Tibial artery (tissue), 4 donors: ENCODE measurements at regions not wholly inside any gene's neighbourhood (a gene's known extent, or its start where the extent isn't known, plus 50 kb on each side); places are given as distances from the start of the nearest gene placed in this dataset.

Experiments used
- DNase-seq, 2 donors: peaks; one replicate each; pipeline ENCODE4 v3.0.0-alpha.2; 2019
- H3K27ac ChIP-seq, 2 donors: fragments of 200-600 bp; sonication (generic) in 1 of 2; 1 replicate in 1 of 2; 2 replicates in 1 of 2; pipeline ENCODE4 v1.5.1; 2018 to 2019; ENCODE audit warnings: mild to moderate bottlenecking in 1 of 2
- H3K27me3 ChIP-seq, 2 donors: fragments of 200-600 bp; sonication (generic) in 1 of 2; one replicate each; pipeline versions ENCODE4 v1.5.1 to v1.6.0; 2016 to 2019
- H3K36me3 ChIP-seq, 3 donors: fragments of 200-600 bp; sonication (generic) in 2 of 3; one replicate each; pipeline ENCODE4 v1.5.1; 2016 to 2019; ENCODE audit warnings: mild to moderate bottlenecking in 2 of 3
- H3K4me1 ChIP-seq, 4 donors: fragments of 200-600 bp; sonication (generic) in 2 of 4; 1 replicate in 3 of 4; 2 replicates in 1 of 4; pipeline ENCODE4 v1.5.1; 2016 to 2019
- H3K4me3 ChIP-seq, 2 donors: fragments of 200-600 bp; sonication (generic) in 1 of 2; 1 replicate in 1 of 2; 2 replicates in 1 of 2; pipeline ENCODE4 v1.5.1; 2018 to 2019; ENCODE audit warnings: mild to moderate bottlenecking in 2 of 2
- H3K9me3 ChIP-seq, 3 donors: fragments of 200-600 bp; sonication (generic) in 1 of 3; one replicate each; pipeline ENCODE4 v1.5.1; 2016 to 2019
- CTCF ChIP-seq, 2 experiments: fragments of 200-600 bp in 1 of 2; fragments of 450-650 bp in 1 of 2; IDR thresholded peaks; one replicate each; pipeline ENCODE4 v1.5.1; 2017 to 2019; ENCODE audit warnings: antibody characterized with exemption in 2 of 2, mild to moderate bottlenecking in 1 of 2, moderate library complexity in 1 of 2
- intact Hi-C: fragments of 100-400 bp; cut with DNase I; formaldehyde crosslinking; loops from one replicate; pipeline ENCODE4 v1.15.0; 2023; ENCODE audit warnings: low total_unique reads

DNA sequence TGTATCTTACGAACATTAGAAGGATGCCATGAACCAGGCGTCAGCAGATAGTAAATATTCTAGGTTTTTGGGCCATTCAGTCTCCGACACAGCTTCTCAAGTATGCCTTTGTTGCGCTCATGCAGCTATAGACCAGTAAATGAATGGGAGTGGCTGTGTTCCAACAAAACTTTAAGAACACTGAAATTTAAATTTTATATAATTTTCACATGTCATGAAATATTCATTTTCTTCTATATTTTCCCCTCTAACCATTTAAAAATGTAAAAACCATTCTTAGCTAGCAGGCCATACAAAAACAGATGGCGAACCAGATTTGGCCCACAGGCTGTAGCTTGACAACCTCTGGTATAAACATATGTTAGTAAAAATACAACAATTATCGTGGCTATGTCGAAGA lies 151.8 kb upstream of the KIT start:
- no peak for DNase-seq

DNA sequence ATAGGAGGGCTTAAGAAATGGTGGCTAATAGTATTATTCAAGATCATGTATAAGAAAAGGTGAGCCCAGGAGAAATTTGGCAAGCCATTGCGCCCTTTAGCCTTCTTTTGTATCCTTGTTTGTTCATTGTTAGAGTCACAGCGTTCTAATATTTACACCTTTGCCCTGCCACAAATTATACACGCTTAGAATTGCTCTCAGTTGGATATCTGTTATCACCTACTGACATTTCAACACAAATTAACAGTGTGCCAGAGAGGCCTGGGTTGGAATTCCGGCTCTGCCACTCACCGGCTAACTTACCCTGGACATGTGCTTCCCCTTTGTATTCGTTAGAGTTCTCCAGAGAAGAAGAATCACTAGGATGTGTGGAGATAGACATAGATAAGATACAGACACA lies 148.7 kb upstream of the KIT start:
- no peak for TF ChIP-seq CTCF (IDR thresholded peaks at IDR 0.05)
- DNase-seq = no peak
- no peak overlapping the region for H3K4me3 ChIP-seq
- peaks cover 0 to 3% (median 0%) of the 10 kb centered on the region in 3 donors for H3K9me3 ChIP-seq
- H3K4me1 ChIP-seq = no peaks in the 10 kb centered on the region
- no peak overlapping the region for H3K27ac ChIP-seq
- intact Hi-C loops = no loop called here
- H3K36me3 ChIP-seq = no peaks in the 10 kb centered on the region
- no peaks in the 10 kb centered on the region for H3K27me3 ChIP-seq

More for the DNA sequence above, 151.8 kb upstream of the KIT start:
- H3K4me3 ChIP-seq = no peak overlapping the region
- no peak for TF ChIP-seq CTCF (IDR thresholded peaks at IDR 0.05)
- H3K9me3 ChIP-seq = peaks cover 0 to 3% (median 0%) of the 10 kb centered on the region in 3 donors
- no peak overlapping the region for H3K27ac ChIP-seq
- intact Hi-C loops = no loop called here
- H3K4me1 ChIP-seq = no peaks in the 10 kb centered on the region
- no peaks in the 10 kb centered on the region for H3K36me3 ChIP-seq
- no peaks in the 10 kb centered on the region for H3K27me3 ChIP-seq

- peak in 1 of 2 donors; percentile 31 for DNase-seq
Observed at GRCh38 chr4:54513204-54513603, 144.6 kb upstream of the KIT start.

GRCh38 chr4:54513741-54514140 lies 144.0 kb upstream of the KIT start:
- Histone ChIP-seq H3K4me1 (no peaks in the 10 kb centered on the region), H3K36me3 (no peaks in the 10 kb centered on the region), H3K27ac (no peak overlapping the region), H3K9me3 (no peaks in the 10 kb centered on the region), H3K4me3 (no peak overlapping the region), H3K27me3 (no peaks in the 10 kb centered on the region)
- no peak for DNase-seq
- intact Hi-C loops = no loop called here
- no peak for TF ChIP-seq CTCF (IDR thresholded peaks at IDR 0.05)

More at GRCh38 chr4:54513204-54513603, 144.6 kb upstream of the KIT start:
- no peak overlapping the region for H3K4me3 ChIP-seq
- intact Hi-C loops = no loop called here
- H3K27me3 ChIP-seq = no peaks in the 10 kb centered on the region
- no peak overlapping the region for H3K27ac ChIP-seq
- no peaks in the 10 kb centered on the region for H3K4me1 ChIP-seq
- H3K9me3 ChIP-seq = no peaks in the 10 kb centered on the region
- TF ChIP-seq CTCF (IDR thresholded peaks at IDR 0.05) = no peak
- no peaks in the 10 kb centered on the region for H3K36me3 ChIP-seq

DNA sequence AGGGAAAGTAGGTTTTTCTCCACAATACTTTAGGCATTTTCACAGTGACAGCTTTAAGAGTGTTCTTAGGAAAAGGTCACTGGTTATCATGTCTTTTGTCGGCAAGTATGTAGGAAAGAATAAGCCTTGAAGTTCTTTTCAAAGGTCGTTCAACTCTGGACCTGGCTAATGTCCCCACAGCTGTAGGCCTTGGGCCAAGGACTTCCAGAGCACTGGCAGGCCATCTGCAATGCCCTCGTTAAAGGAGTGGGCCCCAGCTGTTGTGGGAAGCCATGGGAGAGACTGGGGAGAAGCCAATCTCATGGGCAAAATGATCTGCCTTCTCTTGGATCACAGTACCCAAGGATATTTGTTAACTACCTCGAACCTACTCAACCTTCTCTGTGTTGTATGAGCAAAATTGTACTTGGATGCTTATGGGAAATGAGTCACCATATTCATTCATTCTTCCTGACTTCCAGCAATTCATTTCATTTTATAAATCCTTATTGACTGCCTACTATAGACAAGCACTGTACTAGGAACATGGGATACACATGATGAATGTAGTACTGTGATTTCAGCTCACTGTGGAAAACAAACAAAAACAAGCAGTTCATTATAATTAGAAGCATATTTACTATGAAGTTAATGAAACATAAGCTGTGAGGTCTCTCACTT lies 141.1 kb upstream of the KIT start:
- Histone ChIP-seq H3K27me3 (no peaks in the 10 kb centered on the region), H3K27ac (no peak overlapping the region), H3K4me3 (no peak overlapping the region), H3K9me3 (no peaks in the 10 kb centered on the region), H3K4me1 (no peaks in the 10 kb centered on the region), H3K36me3 (no peaks in the 10 kb centered on the region)
- intact Hi-C loops = no loop called here
- TF ChIP-seq CTCF (IDR thresholded peaks at IDR 0.05) = no peak
- no peak for DNase-seq
